H1 (cell line): ENCODE measurements at regions not wholly inside any gene's neighbourhood (a gene's known extent, or its start where the extent isn't known, plus 50 kb on each side); places are given as distances from the start of the nearest gene placed in this dataset.

Source experiments
- BACH1 ChIP-seq: IDR thresholded peaks from 2 replicates; pipeline ENCODE4 v1.6.1; 2012; ENCODE audit warnings: low read length, improper control_type of control experiment
- POLR2A ChIP-seq, 2 experiments: IDR thresholded peaks; 1 replicate in 1 of 2; 2 replicates in 1 of 2; pipeline ENCODE4 v1.6.1; 2011; ENCODE audit warnings: low read depth in 2 of 2, low read length in 2 of 2, mild to moderate bottlenecking in 2 of 2; ENCODE audit errors: control extremely low read depth in 1 of 2
- POLR2AphosphoS5 ChIP-seq: IDR thresholded peaks from 2 replicates; pipeline ENCODE4 v1.6.1; 2011; ENCODE audit warnings: low read depth, low read length
- SP2 ChIP-seq: IDR thresholded peaks from 2 replicates; pipeline ENCODE4 v1.6.1; 2012; ENCODE audit warnings: mild to moderate bottlenecking, low read length, inconsistent platforms
- SRF ChIP-seq: IDR thresholded peaks from 2 replicates; pipeline ENCODE4 v1.6.1; 2011; ENCODE audit warnings: mild to moderate bottlenecking, low read depth, low read length, moderate library complexity
- ZNF274 ChIP-seq: IDR thresholded peaks from 2 replicates; pipeline ENCODE4 v1.7.0; 2012; ENCODE audit warnings: low read length, borderline replicate concordance; ENCODE audit errors: extremely low read depth
- TF ChIP-seq, protein P1 (sequence below), 3 experiments: IDR thresholded peaks; 1 replicate in 2 of 3; 2 replicates in 1 of 3; pipeline versions ENCODE4 v1.5.1 to v1.6.1; 2011; ENCODE audit warnings: low read length in 3 of 3, mild to moderate bottlenecking in 3 of 3, inconsistent platforms in 2 of 3, low read depth in 1 of 3, moderate library complexity in 1 of 3; ENCODE audit not compliant: insufficient read depth in 1 of 3; ENCODE audit errors: control extremely low read depth in 1 of 3

DNA sequence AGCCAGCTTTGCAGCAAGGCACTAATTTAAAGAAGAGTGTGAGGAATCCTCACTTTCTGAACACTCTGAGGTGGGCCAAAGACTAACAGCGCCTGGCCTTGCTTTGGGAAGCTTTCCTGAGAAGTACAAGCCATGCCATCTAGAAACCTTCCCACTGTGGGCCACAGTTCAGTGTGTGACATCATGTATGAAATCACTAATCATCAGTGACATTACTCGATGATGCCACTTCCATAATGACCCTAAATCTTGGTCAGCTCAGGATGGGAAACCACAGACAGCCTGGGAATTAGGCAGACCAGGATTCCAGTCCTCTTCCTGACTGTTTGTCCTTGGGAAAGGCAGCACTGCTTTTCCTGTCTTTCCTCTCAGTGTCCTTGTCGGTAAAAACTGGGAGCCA, 54.2 kb upstream of the HSPA9 start:
- TF ChIP-seq, protein P1, sequence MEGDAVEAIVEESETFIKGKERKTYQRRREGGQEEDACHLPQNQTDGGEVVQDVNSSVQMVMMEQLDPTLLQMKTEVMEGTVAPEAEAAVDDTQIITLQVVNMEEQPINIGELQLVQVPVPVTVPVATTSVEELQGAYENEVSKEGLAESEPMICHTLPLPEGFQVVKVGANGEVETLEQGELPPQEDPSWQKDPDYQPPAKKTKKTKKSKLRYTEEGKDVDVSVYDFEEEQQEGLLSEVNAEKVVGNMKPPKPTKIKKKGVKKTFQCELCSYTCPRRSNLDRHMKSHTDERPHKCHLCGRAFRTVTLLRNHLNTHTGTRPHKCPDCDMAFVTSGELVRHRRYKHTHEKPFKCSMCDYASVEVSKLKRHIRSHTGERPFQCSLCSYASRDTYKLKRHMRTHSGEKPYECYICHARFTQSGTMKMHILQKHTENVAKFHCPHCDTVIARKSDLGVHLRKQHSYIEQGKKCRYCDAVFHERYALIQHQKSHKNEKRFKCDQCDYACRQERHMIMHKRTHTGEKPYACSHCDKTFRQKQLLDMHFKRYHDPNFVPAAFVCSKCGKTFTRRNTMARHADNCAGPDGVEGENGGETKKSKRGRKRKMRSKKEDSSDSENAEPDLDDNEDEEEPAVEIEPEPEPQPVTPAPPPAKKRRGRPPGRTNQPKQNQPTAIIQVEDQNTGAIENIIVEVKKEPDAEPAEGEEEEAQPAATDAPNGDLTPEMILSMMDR (IDR thresholded peaks at IDR 0.05; ENCODE audit: control extremely low read depth in 1 of 3, insufficient read depth in 1 of 3, low read depth in 1 of 3, low read length in 3 of 3), result no peak
- no peak for TF ChIP-seq POLR2A (IDR thresholded peaks at IDR 0.05; ENCODE audit: control extremely low read depth in 1 of 2, low read depth in 2 of 2, low read length in 2 of 2)
- TF ChIP-seq ZNF274, result no peak
- no peak for TF ChIP-seq BACH1
- no peak for TF ChIP-seq POLR2AphosphoS5
- no peak for TF ChIP-seq SP2
- TF ChIP-seq SRF, result no peak
